SU-DHL-6 (cell line): ENCODE measurements at regions not wholly inside any gene's neighbourhood (a gene's known extent, or its start where the extent isn't known, plus 50 kb on each side); places are given as distances from the start of the nearest gene placed in this dataset.

Experiments
- H2AFZ ChIP-seq: fragments of 200-600 bp; sonication (generic); 2 replicates; pipeline ENCODE4 v1.6.1; 2014; ENCODE audit warnings: low read depth, mild to moderate bottlenecking, moderate library complexity, mixed read lengths, antibody characterized with exemption, low read length; ENCODE audit not compliant: severe bottlenecking
- H3F3A ChIP-seq: fragments of 200-600 bp; shearing (Covaris generic); 2 replicates; pipeline ENCODE4 v1.6.0; 2016; ENCODE audit warnings: antibody characterized with exemption, mild to moderate bottlenecking; ENCODE audit not compliant: insufficient read depth
- H3K27ac ChIP-seq: fragments of 200-600 bp; sonication (generic); 2 replicates; pipeline ENCODE4 v1.5.1; 2016; ENCODE audit warnings: low read depth, mild to moderate bottlenecking, low read length, moderate library complexity, mixed read lengths
- H3K27me3 ChIP-seq: fragments of 200-600 bp; sonication (generic), shearing (Covaris generic); 2 replicates; pipeline ENCODE4 v1.6.0; 2014; ENCODE audit warnings: mild to moderate bottlenecking, low read length
- H3K36me3 ChIP-seq: fragments of 200-600 bp; sonication (generic); 2 replicates; pipeline ENCODE4 v1.6.1; 2014; ENCODE audit warnings: mild to moderate bottlenecking, low read length, mixed read lengths
- H3K4me2 ChIP-seq: fragments of 300-600, 200-600 bp; shearing (Covaris generic), sonication (generic); 2 replicates; pipeline ENCODE4 v1.6.0; 2014; ENCODE audit warnings: low read length, low read depth, mild to moderate bottlenecking; ENCODE audit not compliant: poor library complexity, severe bottlenecking
- H3K4me3 ChIP-seq: fragments of 200-600 bp; sonication (generic); 2 replicates; pipeline ENCODE4 v1.5.1; 2014; ENCODE audit warnings: antibody characterized with exemption, low read length, mild to moderate bottlenecking, mixed read lengths; ENCODE audit not compliant: insufficient read depth, poor library complexity, severe bottlenecking
- H3K79me2 ChIP-seq: fragments of 200-600 bp; sonication (generic); 2 replicates; pipeline ENCODE4 v1.6.1; 2014; ENCODE audit warnings: mild to moderate bottlenecking, low read length, moderate library complexity; ENCODE audit not compliant: insufficient read depth
- H3K9ac ChIP-seq: fragments of 200-600 bp; sonication (generic); 2 replicates; pipeline ENCODE4 v1.7.0; 2014; ENCODE audit warnings: mild to moderate bottlenecking, low read length
- H3K9me2 ChIP-seq: fragments of 200-600 bp; sonication (generic); replicated peaks from 2 replicates; pipeline ENCODE4 v1.6.1; 2014; ENCODE audit warnings: low read length; ENCODE audit not compliant: insufficient read depth
- H3K9me3 ChIP-seq: fragments of 200-600 bp; sonication (generic); 2 replicates; pipeline ENCODE4 v1.6.1; 2014; ENCODE audit warnings: low read length, mixed read lengths; ENCODE audit not compliant: insufficient read depth
- H4K20me1 ChIP-seq: fragments of 200-600 bp; sonication (generic); 2 replicates; pipeline ENCODE4 v1.6.1; 2014; ENCODE audit warnings: low read depth, mild to moderate bottlenecking, antibody characterized with exemption, low read length, moderate library complexity, mixed read lengths
- EZH2phosphoT487 ChIP-seq: fragments of 200-600 bp; sonication (generic), shearing (Covaris generic); conservative IDR thresholded peaks from 2 replicates; pipeline ENCODE4 v1.6.1; 2018; ENCODE audit warnings: mild to moderate bottlenecking, antibody characterized with exemption, low read length, moderate library complexity, mixed read lengths
- TF ChIP-seq, protein P1 (sequence below): fragments of 200-600 bp; sonication (generic); IDR thresholded peaks from one replicate; pipeline ENCODE4 v1.5.1; 2017; ENCODE audit warnings: antibody characterized with exemption, mild to moderate bottlenecking, low read length, moderate library complexity; ENCODE audit not compliant: insufficient read depth, poor library complexity, severe bottlenecking

DNA sequence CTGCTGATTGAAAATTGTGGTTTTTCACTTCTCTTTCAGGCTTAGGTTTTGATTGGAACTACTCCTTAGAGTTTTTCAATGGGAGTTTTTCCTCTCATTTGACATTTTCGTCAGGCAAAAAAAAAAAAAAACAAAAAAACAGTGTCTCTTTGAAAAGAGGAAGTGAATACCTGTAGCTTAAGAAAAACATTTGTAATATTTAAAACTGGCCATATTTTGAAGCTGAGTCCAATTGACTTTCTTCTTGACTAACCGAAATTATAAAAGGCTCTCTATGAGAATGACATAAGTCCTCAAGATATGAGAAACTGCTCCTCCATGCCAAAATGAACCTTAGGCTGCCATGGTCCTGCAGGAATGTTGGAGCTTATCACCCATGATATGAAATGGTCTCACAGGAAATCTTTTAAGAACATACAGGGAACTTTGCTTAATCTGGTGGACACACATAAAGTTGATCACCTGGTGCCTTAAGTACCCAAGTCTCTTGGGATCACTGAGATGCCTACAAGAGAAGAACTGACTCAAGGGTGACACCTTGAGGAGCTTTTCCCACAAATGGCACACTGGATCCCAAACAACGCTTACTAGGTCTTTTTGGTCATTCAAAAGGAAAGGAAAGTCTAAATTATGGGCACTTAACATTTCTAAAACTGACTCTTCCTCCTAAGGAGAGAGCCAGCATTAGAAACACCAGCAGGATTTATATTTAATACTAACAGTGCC is 263.4 kb downstream of the CDC14C start:
- Histone ChIP-seq H3K4me2 (no peak overlapping the region), H3K9me2 (no peaks in the 10 kb centered on the region), H3K4me3 (no peak overlapping the region), H3K27me3 (no peaks in the 10 kb centered on the region), H3K9me3 (no peaks in the 10 kb centered on the region), H3K27ac (no peak overlapping the region), H2AFZ (no peak overlapping the region), H4K20me1 (no peaks in the 10 kb centered on the region), H3F3A (no peaks in the 10 kb centered on the region), H3K36me3 (no peaks in the 10 kb centered on the region), H3K79me2 (no peaks in the 10 kb centered on the region), H3K9ac (no peak overlapping the region)
- TF ChIP-seq, protein P1, sequence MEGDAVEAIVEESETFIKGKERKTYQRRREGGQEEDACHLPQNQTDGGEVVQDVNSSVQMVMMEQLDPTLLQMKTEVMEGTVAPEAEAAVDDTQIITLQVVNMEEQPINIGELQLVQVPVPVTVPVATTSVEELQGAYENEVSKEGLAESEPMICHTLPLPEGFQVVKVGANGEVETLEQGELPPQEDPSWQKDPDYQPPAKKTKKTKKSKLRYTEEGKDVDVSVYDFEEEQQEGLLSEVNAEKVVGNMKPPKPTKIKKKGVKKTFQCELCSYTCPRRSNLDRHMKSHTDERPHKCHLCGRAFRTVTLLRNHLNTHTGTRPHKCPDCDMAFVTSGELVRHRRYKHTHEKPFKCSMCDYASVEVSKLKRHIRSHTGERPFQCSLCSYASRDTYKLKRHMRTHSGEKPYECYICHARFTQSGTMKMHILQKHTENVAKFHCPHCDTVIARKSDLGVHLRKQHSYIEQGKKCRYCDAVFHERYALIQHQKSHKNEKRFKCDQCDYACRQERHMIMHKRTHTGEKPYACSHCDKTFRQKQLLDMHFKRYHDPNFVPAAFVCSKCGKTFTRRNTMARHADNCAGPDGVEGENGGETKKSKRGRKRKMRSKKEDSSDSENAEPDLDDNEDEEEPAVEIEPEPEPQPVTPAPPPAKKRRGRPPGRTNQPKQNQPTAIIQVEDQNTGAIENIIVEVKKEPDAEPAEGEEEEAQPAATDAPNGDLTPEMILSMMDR: no peak
- no peak for TF ChIP-seq EZH2phosphoT487

DNA sequence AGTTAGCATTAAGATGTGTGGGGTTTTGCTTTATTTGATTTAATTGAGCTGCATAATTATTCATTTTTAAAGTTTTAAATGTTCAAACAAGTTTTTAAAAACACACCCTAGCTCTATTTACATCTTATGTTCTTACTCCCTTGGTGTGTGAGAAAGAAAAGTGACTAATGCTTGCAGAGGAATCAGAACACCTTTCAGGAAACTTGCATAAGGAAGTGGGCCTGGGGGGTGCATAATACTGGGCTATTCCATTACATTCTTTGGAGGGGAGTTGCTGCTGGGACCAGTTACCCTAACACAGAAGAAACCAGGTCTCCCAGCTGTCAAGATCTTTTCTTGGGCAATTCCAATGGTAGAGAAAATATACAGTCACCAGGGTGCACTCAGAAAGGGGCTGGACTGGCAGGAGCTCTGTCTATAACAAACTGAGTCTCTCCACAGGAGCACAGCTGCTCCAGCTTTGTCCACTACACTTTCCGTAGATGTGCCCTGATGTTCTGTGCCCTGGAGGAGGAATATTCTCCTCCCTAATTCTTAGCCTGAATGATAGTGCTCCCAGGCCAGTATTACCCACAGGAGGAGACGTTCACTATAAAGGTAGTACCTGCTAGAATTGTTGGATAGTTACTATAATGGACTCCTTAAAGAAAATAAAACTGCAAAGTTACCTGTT is 304.2 kb downstream of the CDC14C start:
- H3F3A ChIP-seq: no peaks in the 10 kb centered on the region
- H3K4me2 ChIP-seq: no peak overlapping the region
- no peaks in the 10 kb centered on the region for H3K27me3 ChIP-seq
- no peaks in the 10 kb centered on the region for H3K36me3 ChIP-seq
- H4K20me1 ChIP-seq: no peaks in the 10 kb centered on the region
- H3K79me2 ChIP-seq: no peaks in the 10 kb centered on the region
- no peak for TF ChIP-seq EZH2phosphoT487
- TF ChIP-seq, protein P1: no peak
- H2AFZ ChIP-seq: no peak overlapping the region
- no peak overlapping the region for H3K4me3 ChIP-seq
- no peaks in the 10 kb centered on the region for H3K9me2 ChIP-seq
- no peaks in the 10 kb centered on the region for H3K9me3 ChIP-seq
- no peak overlapping the region for H3K9ac ChIP-seq
- no peak overlapping the region for H3K27ac ChIP-seq

DNA sequence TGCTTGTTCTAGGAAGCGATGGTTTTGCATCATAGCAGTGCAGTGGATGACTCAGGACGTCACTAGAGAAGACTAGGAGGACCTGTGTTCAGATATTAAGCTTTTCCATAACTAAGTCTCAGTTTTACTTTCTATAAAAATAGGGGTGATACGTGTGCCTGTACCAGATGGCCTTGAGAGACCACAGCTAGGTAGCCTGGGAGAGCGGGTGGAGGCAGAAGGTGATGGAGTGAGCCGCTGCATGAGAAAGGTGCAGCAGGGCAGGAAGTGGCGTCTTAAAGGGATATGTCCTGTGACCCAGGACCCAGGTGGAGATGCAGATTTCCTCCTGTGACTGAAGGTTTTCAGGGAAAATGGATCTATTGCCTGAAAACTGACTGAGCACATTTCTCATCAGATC is 304.9 kb downstream of the CDC14C start:
- Histone ChIP-seq H3F3A (no peaks in the 10 kb centered on the region), H3K27ac (no peak overlapping the region), H2AFZ (no peak overlapping the region), H3K4me2 (no peak overlapping the region), H4K20me1 (no peaks in the 10 kb centered on the region), H3K9me3 (no peaks in the 10 kb centered on the region), H3K27me3 (no peaks in the 10 kb centered on the region), H3K9ac (no peak overlapping the region), H3K4me3 (no peak overlapping the region), H3K36me3 (no peaks in the 10 kb centered on the region), H3K79me2 (no peaks in the 10 kb centered on the region), H3K9me2 (no peaks in the 10 kb centered on the region)
- no peak for TF ChIP-seq EZH2phosphoT487
- TF ChIP-seq, protein P1: no peak
